OCI-LY1 (cell line): ENCODE measurements at regions not wholly inside any gene's neighbourhood (a gene's known extent, or its start where the extent isn't known, plus 50 kb on each side); places are given as distances from the start of the nearest gene placed in this dataset.

Experiments
- H2AFZ ChIP-seq: fragments of 200-600 bp; sonication (generic), shearing (Covaris generic); 2 replicates; pipeline ENCODE4 v1.6.0; 2014; ENCODE audit warnings: antibody characterized with exemption, mild to moderate bottlenecking, low read length
- H3F3A ChIP-seq: fragments of 200-600 bp; sonication (generic), shearing (Covaris generic); 2 replicates; pipeline ENCODE4 v1.6.0; 2014; ENCODE audit warnings: mild to moderate bottlenecking, antibody characterized with exemption, low read length, moderate library complexity; ENCODE audit not compliant: insufficient read depth
- H3K27ac ChIP-seq: fragments of 200-600 bp; sonication (generic); 2 replicates; pipeline ENCODE4 v1.5.1; 2014; ENCODE audit warnings: low read length, mixed run types, mild to moderate bottlenecking, low read depth; ENCODE audit not compliant: poor library complexity, severe bottlenecking
- H3K27me3 ChIP-seq: fragments of 200-600 bp; sonication (generic); 2 replicates; pipeline ENCODE4 v1.6.0; 2014; ENCODE audit warnings: antibody characterized with exemption, mild to moderate bottlenecking, low read length, moderate library complexity; ENCODE audit not compliant: insufficient read depth
- H3K36me3 ChIP-seq: fragments of 200-600 bp; sonication (generic); 2 replicates; pipeline ENCODE4 v1.6.1; 2014; ENCODE audit warnings: mild to moderate bottlenecking, antibody characterized with exemption, low read length, moderate library complexity, mixed read lengths; ENCODE audit not compliant: insufficient read depth
- H3K4me1 ChIP-seq: fragments of 200-600 bp; sonication (generic); 2 replicates; pipeline ENCODE4 v1.5.1; 2014; ENCODE audit warnings: mild to moderate bottlenecking, low read length, moderate library complexity; ENCODE audit not compliant: insufficient read depth, severe bottlenecking
- H3K4me2 ChIP-seq: fragments of 200-600 bp; sonication (generic), shearing (Covaris generic); 2 replicates; pipeline ENCODE4 v1.6.1; 2014; ENCODE audit warnings: low read length
- H3K4me3 ChIP-seq: fragments of 200-600 bp; sonication (generic); 2 replicates; pipeline ENCODE4 v1.5.1; 2014; ENCODE audit warnings: low read length, low read depth, mild to moderate bottlenecking, mixed read lengths; ENCODE audit not compliant: poor library complexity, severe bottlenecking
- H3K79me2 ChIP-seq: fragments of 200-600 bp; shearing (Covaris generic); 2 replicates; pipeline ENCODE4 v1.6.1; 2016; ENCODE audit warnings: mixed run types, low read length, mixed read lengths; ENCODE audit not compliant: insufficient read depth
- H3K9ac ChIP-seq: fragments of 200-600 bp; sonication (generic), shearing (Covaris generic); 2 replicates; pipeline ENCODE4 v1.6.1; 2014; ENCODE audit warnings: mild to moderate bottlenecking, low read length, mixed read lengths
- H3K9me2 ChIP-seq: fragments of 200-600 bp; sonication (generic), shearing (Covaris generic); 2 replicates; pipeline ENCODE4 v1.6.1; 2014; ENCODE audit warnings: low read depth, mild to moderate bottlenecking, low read length, mixed read lengths
- H3K9me3 ChIP-seq: fragments of 200-600 bp; shearing (Covaris generic); 2 replicates; pipeline ENCODE4 v1.6.1; 2014; ENCODE audit warnings: low read length, mixed read lengths
- H4K20me1 ChIP-seq: fragments of 200-600 bp; sonication (generic), shearing (Covaris generic); 2 replicates; pipeline ENCODE4 v1.6.0; 2016; ENCODE audit warnings: mild to moderate bottlenecking, low read length; ENCODE audit not compliant: insufficient read depth
- EZH2 ChIP-seq: fragments of 200-600 bp; sonication (generic), shearing (Covaris generic); IDR thresholded peaks from 2 replicates; pipeline ENCODE4 v1.8.0; 2017; ENCODE audit warnings: borderline replicate concordance, mixed run types, mild to moderate bottlenecking, antibody characterized with exemption, low read length, moderate library complexity, mixed read lengths
- TF ChIP-seq, protein P1 (sequence below): fragments of 200-600 bp; sonication (generic), shearing (Covaris generic); IDR thresholded peaks from 2 replicates; pipeline ENCODE4 v1.5.1; 2017; ENCODE audit warnings: mild to moderate bottlenecking, antibody characterized with exemption, low read length, moderate library complexity, mixed read lengths

DNA sequence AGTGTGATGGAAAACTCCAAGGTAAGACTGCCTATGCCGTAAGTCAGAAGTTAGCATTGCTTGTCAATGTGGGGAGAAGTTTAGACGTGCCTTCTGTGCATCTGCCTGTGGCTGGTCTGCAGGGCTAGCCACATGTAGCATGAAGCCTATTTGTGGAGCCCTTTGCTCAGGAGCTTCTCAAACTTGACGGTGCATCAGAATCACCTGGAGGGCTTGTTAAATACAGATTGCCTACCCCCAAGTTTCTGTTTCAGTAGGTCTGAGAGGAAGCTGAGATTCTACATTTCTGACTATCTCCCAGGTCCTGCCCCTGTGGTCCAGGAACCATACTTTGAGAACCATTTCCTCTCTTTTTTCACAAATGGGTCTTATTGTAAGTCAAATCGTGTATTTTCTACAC, 292.1 kb upstream of the TPM1 start:
- no peaks in the 10 kb centered on the region for H3K27me3 ChIP-seq
- H3F3A ChIP-seq: no peaks in the 10 kb centered on the region
- no peak overlapping the region for H2AFZ ChIP-seq
- no peaks in the 10 kb centered on the region for H3K4me1 ChIP-seq
- H3K79me2 ChIP-seq: no peaks in the 10 kb centered on the region
- H3K4me2 ChIP-seq: no peak overlapping the region
- TF ChIP-seq, protein P1, sequence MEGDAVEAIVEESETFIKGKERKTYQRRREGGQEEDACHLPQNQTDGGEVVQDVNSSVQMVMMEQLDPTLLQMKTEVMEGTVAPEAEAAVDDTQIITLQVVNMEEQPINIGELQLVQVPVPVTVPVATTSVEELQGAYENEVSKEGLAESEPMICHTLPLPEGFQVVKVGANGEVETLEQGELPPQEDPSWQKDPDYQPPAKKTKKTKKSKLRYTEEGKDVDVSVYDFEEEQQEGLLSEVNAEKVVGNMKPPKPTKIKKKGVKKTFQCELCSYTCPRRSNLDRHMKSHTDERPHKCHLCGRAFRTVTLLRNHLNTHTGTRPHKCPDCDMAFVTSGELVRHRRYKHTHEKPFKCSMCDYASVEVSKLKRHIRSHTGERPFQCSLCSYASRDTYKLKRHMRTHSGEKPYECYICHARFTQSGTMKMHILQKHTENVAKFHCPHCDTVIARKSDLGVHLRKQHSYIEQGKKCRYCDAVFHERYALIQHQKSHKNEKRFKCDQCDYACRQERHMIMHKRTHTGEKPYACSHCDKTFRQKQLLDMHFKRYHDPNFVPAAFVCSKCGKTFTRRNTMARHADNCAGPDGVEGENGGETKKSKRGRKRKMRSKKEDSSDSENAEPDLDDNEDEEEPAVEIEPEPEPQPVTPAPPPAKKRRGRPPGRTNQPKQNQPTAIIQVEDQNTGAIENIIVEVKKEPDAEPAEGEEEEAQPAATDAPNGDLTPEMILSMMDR: no peak
- no peak for TF ChIP-seq EZH2
- H3K9me3 ChIP-seq: no peaks in the 10 kb centered on the region
- no peaks in the 10 kb centered on the region for H3K36me3 ChIP-seq
- H3K4me3 ChIP-seq: no peak overlapping the region
- H3K27ac ChIP-seq: no peak overlapping the region
- no peak overlapping the region for H3K9ac ChIP-seq
- no peaks in the 10 kb centered on the region for H3K9me2 ChIP-seq
- H4K20me1 ChIP-seq: no peaks in the 10 kb centered on the region

DNA sequence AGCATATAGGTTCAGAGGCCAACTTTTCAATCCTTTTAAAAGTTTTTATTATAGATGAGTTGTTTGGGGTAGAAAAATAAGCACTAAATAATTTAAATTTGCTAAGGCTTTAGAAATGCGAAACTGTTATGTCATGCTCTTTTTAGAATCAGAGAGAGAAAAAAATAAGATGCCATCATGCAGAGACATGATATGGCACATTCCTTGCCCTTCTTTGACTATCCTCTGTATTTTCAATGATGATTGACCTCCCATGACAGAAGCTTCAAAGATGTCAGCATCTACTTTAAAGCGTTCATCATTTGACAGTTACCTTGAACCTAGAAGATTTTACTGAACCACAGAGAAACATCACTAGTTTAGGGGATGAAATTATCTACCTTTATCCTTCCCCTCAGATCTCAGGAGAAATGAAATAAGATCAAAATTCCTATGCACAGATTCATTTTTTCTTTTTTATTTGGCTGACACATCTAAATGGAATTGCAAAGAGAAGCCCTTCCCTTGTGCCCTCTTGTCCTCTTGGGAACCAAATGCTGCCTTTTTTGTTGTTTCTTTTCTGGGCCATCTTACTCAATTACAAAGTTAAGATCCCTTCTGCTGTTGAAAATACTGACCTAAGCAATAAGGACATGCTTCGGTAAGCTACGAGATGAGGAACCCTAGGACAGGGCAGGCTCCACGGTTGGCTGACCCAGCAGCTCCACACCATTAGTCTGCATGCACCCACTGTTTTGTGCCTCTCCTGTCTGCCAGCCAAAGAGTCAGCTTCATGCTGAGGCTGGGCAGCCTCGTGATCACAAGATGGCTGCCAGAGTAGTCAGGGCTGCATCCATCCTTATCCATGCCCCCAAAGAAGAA, 289.7 kb upstream of the TPM1 start:
- Histone ChIP-seq H4K20me1 (no peaks in the 10 kb centered on the region), H3K4me3 (no peak overlapping the region), H3K9me2 (no peaks in the 10 kb centered on the region), H3K27me3 (no peaks in the 10 kb centered on the region), H3K79me2 (no peaks in the 10 kb centered on the region), H3K4me2 (no peak overlapping the region), H3K27ac (no peak overlapping the region), H3F3A (no peaks in the 10 kb centered on the region), H3K4me1 (no peaks in the 10 kb centered on the region), H3K36me3 (no peaks in the 10 kb centered on the region), H2AFZ (no peak overlapping the region), H3K9me3 (no peaks in the 10 kb centered on the region), H3K9ac (no peak overlapping the region)
- no peak for TF ChIP-seq EZH2
- TF ChIP-seq, protein P1: no peak

DNA sequence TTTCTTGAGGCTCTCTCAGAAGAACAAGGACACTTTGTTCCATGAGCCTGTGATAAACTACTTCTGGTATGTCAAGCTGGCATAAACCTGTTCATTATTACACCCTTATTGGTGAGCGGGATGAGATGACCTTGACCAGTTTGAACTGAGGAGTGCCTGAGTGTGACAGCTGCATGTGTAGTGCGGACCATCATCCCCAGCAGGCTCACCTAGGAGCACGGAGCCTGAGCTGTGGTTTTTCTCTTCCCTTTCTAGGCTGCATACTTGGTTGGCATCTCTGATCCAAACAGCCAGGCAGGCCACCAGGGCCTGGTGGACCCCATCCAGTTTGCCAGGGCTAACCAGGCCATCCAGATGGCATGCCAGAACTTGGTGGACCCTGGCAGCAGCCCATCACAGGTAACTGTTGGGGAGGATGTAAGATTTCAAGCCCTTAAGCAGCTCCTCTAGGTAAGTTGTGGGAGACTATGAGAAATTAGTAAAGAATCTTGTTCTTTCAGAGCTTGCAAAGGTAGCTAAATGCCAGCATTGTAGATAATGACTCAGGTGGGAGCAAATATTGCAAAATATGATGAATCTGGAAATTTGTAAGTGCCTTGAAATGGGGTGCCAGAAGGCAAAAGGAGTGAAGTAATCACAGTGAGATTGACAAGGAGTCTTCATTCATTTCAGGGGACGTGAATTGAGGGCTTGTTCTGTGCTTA, 288.9 kb upstream of the TPM1 start:
- H3K36me3 ChIP-seq: no peaks in the 10 kb centered on the region
- H4K20me1 ChIP-seq: no peaks in the 10 kb centered on the region
- H3K27ac ChIP-seq: no peak overlapping the region
- no peaks in the 10 kb centered on the region for H3K4me1 ChIP-seq
- no peak overlapping the region for H2AFZ ChIP-seq
- no peak overlapping the region for H3K9ac ChIP-seq
- TF ChIP-seq, protein P1: no peak
- no peak for TF ChIP-seq EZH2
- no peaks in the 10 kb centered on the region for H3K9me3 ChIP-seq
- no peaks in the 10 kb centered on the region for H3K9me2 ChIP-seq
- H3K79me2 ChIP-seq: no peaks in the 10 kb centered on the region
- no peaks in the 10 kb centered on the region for H3K27me3 ChIP-seq
- no peak overlapping the region for H3K4me2 ChIP-seq
- no peaks in the 10 kb centered on the region for H3F3A ChIP-seq
- no peak overlapping the region for H3K4me3 ChIP-seq
